ENCODE measurements at regions not wholly inside any gene's neighbourhood (a gene's known extent, or its start where the extent isn't known, plus 50 kb on each side); places are given as distances from the start of the nearest gene placed in this dataset.

DNA sequence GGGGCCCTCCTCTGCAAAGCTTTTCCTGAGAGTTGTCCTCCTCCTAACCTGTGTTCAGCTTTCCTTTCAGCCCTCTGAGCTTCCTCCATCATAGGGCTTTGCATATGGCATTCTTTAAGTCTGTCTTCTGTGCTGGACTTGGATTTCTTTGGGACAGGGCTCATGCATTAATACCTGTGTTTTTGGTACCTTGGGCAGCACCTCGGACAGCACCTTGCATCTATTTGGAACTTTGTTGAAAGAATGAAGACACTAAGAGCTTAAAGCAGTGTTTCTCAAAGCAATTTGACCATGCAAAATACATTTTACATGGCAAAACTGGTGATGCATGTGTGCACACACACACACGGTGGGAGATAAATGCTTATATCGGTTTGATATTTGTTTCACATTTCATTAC is 115.0 kb upstream of the SRRM4 start:
- TF ChIP-seq, protein P1, sequence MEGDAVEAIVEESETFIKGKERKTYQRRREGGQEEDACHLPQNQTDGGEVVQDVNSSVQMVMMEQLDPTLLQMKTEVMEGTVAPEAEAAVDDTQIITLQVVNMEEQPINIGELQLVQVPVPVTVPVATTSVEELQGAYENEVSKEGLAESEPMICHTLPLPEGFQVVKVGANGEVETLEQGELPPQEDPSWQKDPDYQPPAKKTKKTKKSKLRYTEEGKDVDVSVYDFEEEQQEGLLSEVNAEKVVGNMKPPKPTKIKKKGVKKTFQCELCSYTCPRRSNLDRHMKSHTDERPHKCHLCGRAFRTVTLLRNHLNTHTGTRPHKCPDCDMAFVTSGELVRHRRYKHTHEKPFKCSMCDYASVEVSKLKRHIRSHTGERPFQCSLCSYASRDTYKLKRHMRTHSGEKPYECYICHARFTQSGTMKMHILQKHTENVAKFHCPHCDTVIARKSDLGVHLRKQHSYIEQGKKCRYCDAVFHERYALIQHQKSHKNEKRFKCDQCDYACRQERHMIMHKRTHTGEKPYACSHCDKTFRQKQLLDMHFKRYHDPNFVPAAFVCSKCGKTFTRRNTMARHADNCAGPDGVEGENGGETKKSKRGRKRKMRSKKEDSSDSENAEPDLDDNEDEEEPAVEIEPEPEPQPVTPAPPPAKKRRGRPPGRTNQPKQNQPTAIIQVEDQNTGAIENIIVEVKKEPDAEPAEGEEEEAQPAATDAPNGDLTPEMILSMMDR (IDR thresholded peaks at IDR 0.05; ENCODE audit: borderline replicate concordance, insufficient read depth, low read depth, low read length): no peak
- no peak overlapping the region for H3K4me3 ChIP-seq (ENCODE audit: low read depth, low read length)

- TF ChIP-seq, protein P1 (IDR thresholded peaks at IDR 0.05; ENCODE audit: borderline replicate concordance, insufficient read depth, low read depth, low read length): no peak
- no peak overlapping the region for H3K4me3 ChIP-seq (ENCODE audit: low read depth, low read length)
Measured at GRCh38 chr12:118870551-118870950, 110.8 kb upstream of the SRRM4 start.

GRCh38 chr12:118874698-118875548 is 106.4 kb upstream of the SRRM4 start:
- no peak overlapping the region for H3K4me3 ChIP-seq (ENCODE audit: low read depth, low read length)
- TF ChIP-seq, protein P1 (IDR thresholded peaks at IDR 0.05; ENCODE audit: borderline replicate concordance, insufficient read depth, low read depth, low read length): no peak

DNA sequence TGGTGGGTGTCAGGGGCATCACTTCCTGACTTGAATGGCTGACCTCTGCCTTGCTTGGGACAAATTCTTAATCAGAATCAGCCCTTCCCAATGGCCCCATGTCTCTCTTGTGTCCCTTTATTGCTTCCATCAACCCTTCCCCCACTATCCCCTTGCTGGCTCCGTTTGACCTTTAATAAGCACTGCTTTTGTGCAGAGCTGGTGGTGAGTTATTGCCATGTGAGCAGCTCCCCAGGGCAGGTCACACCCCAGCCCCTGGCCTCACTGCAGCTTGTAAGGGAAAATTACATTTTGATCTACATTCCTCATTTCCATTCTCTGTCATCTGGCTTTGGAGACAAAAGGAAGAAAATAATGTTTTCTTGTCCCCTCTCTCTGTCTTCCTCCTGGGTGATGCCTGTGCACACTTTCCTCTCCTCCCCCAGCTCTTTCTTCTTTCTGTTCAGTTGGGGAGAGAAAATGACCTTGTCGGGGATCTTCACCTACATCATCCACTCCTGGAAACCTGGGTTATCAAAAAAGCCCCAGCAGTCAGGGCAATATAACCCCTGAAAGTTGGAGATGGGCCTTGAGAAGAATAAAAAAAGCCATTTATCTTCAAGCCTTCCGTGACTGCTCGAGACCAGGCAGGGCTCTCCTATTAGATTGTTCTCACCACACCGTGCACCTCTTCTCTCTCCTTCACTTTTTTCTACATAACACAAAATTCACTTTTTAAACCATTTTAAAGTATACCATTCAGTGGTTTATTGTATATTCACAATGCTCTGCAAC is 100.4 kb upstream of the SRRM4 start:
- TF ChIP-seq, protein P1 (IDR thresholded peaks at IDR 0.05; ENCODE audit: borderline replicate concordance, insufficient read depth, low read depth, low read length): no peak
- no peak overlapping the region for H3K4me3 ChIP-seq (ENCODE audit: low read depth, low read length)

DNA sequence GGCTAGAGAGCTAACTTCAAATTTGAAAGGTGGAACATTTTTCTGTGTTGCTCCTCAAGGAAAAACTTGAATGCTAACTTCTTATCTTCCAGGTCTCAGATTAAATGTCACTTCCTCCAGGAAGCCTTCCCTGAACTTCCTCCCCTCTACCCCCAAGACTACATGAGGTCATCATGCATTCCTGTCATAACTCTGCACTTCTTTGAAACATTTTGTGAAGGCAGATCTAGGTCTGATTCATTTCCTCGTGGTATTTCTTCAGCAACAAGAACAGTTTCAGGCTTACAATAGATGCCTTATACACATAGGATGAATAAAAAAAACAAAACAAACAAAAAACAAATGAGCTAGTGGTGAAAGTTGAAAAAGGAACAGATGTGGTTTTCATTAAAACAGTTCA is 97.1 kb upstream of the SRRM4 start:
- TF ChIP-seq, protein P1 (IDR thresholded peaks at IDR 0.05; ENCODE audit: borderline replicate concordance, insufficient read depth, low read depth, low read length): no peak
- H3K4me3 ChIP-seq (ENCODE audit: low read depth, low read length): no peak overlapping the region

DNA sequence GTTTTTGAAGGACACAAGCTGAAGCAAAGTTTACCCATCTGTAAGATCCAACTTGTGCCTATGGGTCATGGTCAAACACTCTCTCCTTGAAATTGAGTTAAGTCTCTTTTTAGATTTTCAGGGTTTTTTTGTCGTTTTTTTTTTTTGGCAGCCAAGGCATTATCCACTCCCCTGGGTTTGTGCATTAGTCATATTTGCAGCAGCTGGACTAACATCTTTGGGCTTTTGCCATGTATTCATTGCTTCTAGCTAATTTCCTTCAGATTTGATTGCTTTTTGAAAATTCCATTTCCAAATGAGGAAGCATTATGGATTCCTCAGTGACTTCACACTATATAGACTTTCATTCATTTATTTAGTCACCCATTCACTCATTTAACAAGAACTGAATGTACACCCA is 80.3 kb upstream of the SRRM4 start:
- TF ChIP-seq, protein P1 (IDR thresholded peaks at IDR 0.05; ENCODE audit: borderline replicate concordance, insufficient read depth, low read depth, low read length): no peak
- H3K4me3 ChIP-seq (ENCODE audit: low read depth, low read length): no peak overlapping the region
